ENCODE measurements at regions not wholly inside any gene's neighbourhood (a gene's known extent, or its start where the extent isn't known, plus 50 kb on each side); places are given as distances from the start of the nearest gene placed in this dataset.
"Not testable (repeated sequence)": the region's sequence is repeated elsewhere in the genome, so short reads cannot be mapped to it uniquely, and the experiment has no call there.

DNA sequence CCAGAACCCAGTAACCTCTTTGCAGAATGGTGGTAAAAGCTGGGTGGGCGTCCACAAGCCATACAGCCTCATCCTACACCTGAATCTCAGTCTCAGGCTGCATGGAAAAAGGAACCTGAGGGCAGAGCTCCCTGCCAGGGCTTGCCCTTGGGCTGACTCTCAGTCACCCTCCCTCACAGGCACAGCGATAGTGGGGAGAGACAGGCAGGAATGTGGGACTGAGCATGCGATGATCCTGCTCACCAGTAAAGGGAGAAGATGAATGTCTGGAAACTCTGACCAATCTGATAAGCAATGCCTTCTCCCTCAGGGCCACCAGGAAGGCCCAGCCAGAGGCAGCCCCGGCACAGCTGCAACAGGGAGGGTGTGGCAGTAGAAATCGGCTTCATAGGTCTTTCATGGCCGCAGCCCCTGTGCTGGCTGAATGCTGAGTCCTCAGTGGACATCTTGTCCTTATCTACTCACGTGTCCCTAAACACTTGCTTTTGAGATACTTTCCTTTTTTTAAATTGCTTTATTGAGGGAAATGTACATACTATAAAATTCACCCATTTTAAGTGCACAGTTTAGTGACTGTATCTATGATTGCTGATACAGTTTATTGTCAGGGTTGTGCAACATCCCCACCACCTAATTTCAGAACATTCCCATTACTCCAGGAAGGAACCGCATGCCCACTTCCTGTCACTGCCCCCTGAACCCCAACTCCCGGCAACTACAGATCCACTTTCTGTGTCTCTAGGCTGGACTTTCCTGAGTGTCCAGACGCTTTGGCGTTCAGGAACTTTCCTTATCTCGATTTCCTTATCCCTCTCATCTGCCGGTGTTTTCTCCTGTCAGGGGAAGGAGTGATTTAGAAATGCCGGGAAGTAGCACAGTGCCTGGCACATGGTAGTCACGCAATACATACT, 258.1 kb downstream of the PCNX1 start:
- no peaks in the 10 kb centered on the region for H3K27me3 ChIP-seq (ENCODE audit: control insufficient read depth, insufficient read depth, low read length)
- no peaks in the 10 kb centered on the region for H3K36me3 ChIP-seq (ENCODE audit: control insufficient read depth, insufficient read depth, low read length)
- H3K4me1 ChIP-seq (ENCODE audit: control insufficient read depth, insufficient read depth, low read length), result no peaks in the 10 kb centered on the region
- H3K4me3 ChIP-seq (ENCODE audit: low read depth, low read length), result no peak overlapping the region
- H3K9ac ChIP-seq (ENCODE audit: low read depth, low read length), result no peak overlapping the region
- no peaks in the 10 kb centered on the region for H3K9me3 ChIP-seq (ENCODE audit: control insufficient read depth, insufficient read depth, low read length)

- Histone ChIP-seq H3K4me3 (ENCODE audit: low read depth, low read length) (no peak overlapping the region), H3K9ac (ENCODE audit: low read depth, low read length) (no peak overlapping the region), H3K36me3 (ENCODE audit: control insufficient read depth, insufficient read depth, low read length) (no peaks in the 10 kb centered on the region), H3K9me3 (ENCODE audit: control insufficient read depth, insufficient read depth, low read length) (no peaks in the 10 kb centered on the region), H3K4me1 (ENCODE audit: control insufficient read depth, insufficient read depth, low read length) (no peaks in the 10 kb centered on the region), H3K27me3 (ENCODE audit: control insufficient read depth, insufficient read depth, low read length) (no peaks in the 10 kb centered on the region)
Observed at GRCh38 chr14:71166180-71166837, 259.1 kb downstream of the PCNX1 start.

DNA sequence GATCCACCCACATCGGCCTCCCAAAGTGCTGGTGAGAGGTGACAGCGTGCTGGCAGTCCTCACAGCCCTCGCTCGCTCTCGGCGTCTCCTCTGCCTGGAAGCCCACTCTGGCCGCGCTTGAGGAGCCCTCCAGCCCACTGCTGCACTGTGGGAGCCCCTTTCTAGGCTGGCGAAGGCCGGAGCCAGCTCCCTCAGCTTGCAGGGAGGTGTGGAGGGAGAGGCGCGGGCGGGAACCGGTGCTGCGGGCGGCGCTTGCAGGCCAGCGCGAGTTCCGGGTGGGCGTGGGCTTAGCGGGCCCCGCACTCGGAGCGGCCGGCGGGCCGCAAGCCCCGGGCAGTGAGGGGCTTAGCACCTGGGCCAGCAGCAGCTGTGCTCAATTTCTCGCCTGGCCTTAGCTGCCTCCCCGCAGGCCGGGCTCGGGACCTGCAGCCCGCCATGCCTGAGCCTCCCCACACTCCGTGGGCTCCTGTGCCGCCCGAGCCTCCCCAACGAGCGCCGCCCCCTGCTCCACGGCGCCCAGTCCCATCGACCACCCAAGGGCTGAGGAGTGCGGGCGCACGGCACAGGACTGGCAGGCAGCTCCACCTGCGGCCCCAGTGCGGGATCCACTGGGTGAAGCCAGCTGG, 260.2 kb downstream of the PCNX1 start:
- not testable (repeated sequence) for H3K9ac ChIP-seq (ENCODE audit: low read depth, low read length); H3K4me1 ChIP-seq (ENCODE audit: control insufficient read depth, insufficient read depth, low read length); H3K27me3 ChIP-seq (ENCODE audit: control insufficient read depth, insufficient read depth, low read length); H3K4me3 ChIP-seq (ENCODE audit: low read depth, low read length); H3K36me3 ChIP-seq (ENCODE audit: control insufficient read depth, insufficient read depth, low read length); H3K9me3 ChIP-seq (ENCODE audit: control insufficient read depth, insufficient read depth, low read length)

DNA sequence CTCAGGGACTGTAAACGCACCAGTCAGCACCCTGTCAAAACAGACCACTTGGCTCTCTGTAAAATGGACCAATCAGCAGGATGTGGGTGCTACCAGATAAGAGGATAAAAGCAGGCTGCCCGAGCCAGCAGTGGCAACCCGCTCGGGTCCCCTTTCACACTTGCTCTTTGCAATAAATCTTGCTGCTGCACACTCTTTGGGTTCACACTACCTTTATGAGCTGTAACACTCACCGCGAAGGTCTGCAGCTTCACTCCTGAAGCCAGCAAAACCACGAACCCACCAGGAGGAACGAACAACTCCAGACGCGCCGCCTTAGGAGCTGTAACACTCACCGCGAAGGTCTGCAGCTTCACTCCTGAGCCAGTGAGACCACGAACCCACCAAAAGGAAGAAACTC, 260.9 kb downstream of the PCNX1 start:
- H3K4me1 ChIP-seq (ENCODE audit: control insufficient read depth, insufficient read depth, low read length); H3K9ac ChIP-seq (ENCODE audit: low read depth, low read length); H3K27me3 ChIP-seq (ENCODE audit: control insufficient read depth, insufficient read depth, low read length); H3K36me3 ChIP-seq (ENCODE audit: control insufficient read depth, insufficient read depth, low read length); H3K9me3 ChIP-seq (ENCODE audit: control insufficient read depth, insufficient read depth, low read length); H3K4me3 ChIP-seq (ENCODE audit: low read depth, low read length): not testable (repeated sequence)

DNA sequence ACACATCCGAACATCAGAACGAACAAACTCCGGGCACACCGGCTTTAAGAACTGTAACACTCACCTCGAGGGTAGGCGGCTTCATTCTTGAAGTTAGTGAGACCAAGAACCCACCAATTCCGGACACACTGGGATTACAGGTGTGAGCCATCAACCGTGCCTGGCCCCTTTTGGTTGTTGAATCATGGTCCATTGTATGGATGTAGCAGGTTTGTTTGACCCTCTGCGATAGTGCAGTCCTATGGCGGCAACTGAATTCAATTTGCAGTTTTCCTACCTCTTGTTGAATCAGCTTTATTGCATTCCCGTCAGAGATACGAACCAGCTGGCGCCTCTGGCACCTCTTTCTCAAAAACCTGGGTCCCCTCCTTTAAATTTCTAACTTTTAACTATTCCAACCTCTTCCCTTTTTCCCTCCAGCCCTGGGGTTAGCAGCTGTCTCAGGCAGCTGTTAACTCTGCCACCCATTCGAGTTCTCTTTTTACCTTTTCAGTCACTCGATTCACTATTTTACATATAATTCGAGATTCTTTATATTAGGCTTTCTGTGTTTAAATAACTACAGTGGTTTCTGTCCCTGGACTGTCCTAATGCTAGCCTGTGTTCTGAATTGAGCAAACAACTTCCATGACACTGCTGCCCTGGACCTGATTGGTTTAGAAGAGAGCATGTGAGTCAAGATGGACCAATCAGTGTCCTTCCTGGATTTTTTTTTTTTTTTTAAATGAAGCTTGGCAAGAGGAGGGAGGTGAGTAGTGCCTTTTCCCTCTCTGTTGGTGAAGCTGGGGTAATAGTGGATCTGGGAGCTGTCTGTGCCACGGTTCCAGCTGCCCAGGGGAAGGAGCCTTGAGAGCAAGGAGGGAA, 261.5 kb downstream of the PCNX1 start:
- Histone ChIP-seq H3K27me3 (ENCODE audit: control insufficient read depth, insufficient read depth, low read length) (no peaks in the 10 kb centered on the region), H3K9me3 (ENCODE audit: control insufficient read depth, insufficient read depth, low read length) (no peaks in the 10 kb centered on the region), H3K4me3 (ENCODE audit: low read depth, low read length) (no peak overlapping the region), H3K4me1 (ENCODE audit: control insufficient read depth, insufficient read depth, low read length) (no peaks in the 10 kb centered on the region), H3K36me3 (ENCODE audit: control insufficient read depth, insufficient read depth, low read length) (no peaks in the 10 kb centered on the region), H3K9ac (ENCODE audit: low read depth, low read length) (no peak overlapping the region)

DNA sequence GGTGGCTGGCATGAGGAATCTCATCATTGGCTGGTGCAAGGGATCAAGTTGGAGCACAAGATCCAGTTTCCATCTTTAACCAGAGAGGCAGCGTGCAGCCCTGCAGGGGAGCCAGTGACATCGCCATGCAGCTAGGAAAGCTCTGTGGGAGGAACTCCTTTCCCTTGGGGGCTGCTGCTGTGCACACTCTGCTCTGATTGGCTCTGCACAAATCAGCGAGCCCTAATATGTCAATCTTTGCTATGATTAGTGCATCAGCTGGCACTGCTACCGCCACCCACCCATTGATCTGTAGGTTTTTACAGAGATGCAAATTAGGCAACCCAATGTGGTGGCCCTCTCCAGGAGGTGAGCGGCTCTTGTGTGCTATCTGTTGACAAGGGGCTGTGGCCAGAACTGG, 262.6 kb downstream of the PCNX1 start:
- H3K36me3 ChIP-seq (ENCODE audit: control insufficient read depth, insufficient read depth, low read length), result no peaks in the 10 kb centered on the region
- H3K9me3 ChIP-seq (ENCODE audit: control insufficient read depth, insufficient read depth, low read length), result no peaks in the 10 kb centered on the region
- no peaks in the 10 kb centered on the region for H3K27me3 ChIP-seq (ENCODE audit: control insufficient read depth, insufficient read depth, low read length)
- H3K9ac ChIP-seq (ENCODE audit: low read depth, low read length), result no peak overlapping the region
- H3K4me3 ChIP-seq (ENCODE audit: low read depth, low read length), result no peak overlapping the region
- no peaks in the 10 kb centered on the region for H3K4me1 ChIP-seq (ENCODE audit: control insufficient read depth, insufficient read depth, low read length)

DNA sequence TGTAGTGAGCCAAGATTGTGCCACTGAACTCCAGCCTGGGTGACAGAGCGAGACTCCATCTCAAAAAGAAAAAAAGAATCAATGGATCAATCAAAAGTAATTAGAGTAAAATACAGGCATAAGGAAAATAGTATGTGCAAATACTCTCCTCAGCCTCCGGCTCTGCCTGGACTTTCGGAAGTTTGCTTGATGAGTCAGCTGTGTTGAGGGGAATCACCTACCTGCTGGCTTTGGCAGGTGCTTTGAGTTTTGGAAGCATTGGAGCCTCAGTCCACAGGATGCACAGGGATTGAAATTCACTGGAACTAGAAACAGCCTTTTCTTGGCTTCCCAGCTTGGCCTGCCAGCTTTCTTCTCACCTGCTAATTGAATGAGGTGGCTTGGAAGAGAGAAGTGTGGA, 268.2 kb downstream of the PCNX1 start:
- Histone ChIP-seq H3K9ac (ENCODE audit: low read depth, low read length) (no peak overlapping the region), H3K27me3 (ENCODE audit: control insufficient read depth, insufficient read depth, low read length) (no peaks in the 10 kb centered on the region), H3K36me3 (ENCODE audit: control insufficient read depth, insufficient read depth, low read length) (no peaks in the 10 kb centered on the region), H3K4me1 (ENCODE audit: control insufficient read depth, insufficient read depth, low read length) (no peaks in the 10 kb centered on the region), H3K9me3 (ENCODE audit: control insufficient read depth, insufficient read depth, low read length) (no peaks in the 10 kb centered on the region), H3K4me3 (ENCODE audit: low read depth, low read length) (no peak overlapping the region)

DNA sequence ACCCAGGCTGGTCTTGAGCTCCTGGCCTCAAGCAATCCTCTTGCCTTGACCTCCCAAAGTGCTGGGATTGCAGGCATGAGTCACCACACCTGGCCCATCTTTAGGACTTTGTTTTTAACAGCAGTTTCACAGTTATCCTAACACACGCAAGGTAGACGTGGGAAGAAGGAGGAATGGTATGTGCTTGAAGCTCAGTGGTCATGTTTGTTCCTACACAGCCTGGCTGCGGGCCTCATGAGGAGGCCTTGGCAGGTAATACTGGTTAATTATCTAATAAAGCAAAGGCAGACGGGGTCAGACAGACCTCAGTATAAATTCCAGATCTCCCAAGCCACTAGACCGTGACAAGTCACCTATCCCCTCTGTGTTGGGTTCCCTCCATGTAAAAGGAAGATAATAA, 271.8 kb downstream of the PCNX1 start:
- Histone ChIP-seq H3K36me3 (ENCODE audit: control insufficient read depth, insufficient read depth, low read length) (no peaks in the 10 kb centered on the region), H3K9me3 (ENCODE audit: control insufficient read depth, insufficient read depth, low read length) (no peaks in the 10 kb centered on the region), H3K9ac (ENCODE audit: low read depth, low read length) (no peak overlapping the region), H3K4me3 (ENCODE audit: low read depth, low read length) (no peak overlapping the region), H3K27me3 (ENCODE audit: control insufficient read depth, insufficient read depth, low read length) (no peaks in the 10 kb centered on the region), H3K4me1 (ENCODE audit: control insufficient read depth, insufficient read depth, low read length) (no peaks in the 10 kb centered on the region)

DNA sequence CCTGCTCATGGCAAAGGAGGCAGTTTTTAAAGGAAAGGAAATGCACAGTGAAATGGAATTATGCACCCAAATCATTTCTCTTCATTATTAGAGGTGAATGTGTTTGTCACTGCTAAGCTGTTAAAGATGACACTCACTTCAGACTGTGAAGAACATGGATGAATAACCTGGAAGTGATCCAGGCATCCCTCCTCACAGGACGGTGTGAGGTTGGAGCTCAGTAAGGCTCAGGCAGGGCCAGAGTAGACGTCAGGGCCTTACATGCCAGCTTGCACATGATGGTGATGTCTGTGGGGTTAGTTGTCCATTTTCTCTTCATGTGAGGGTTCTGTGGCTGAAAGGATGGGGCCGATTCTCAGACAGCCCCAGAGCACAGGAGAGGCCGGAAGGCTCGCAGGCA, 273.1 kb downstream of the PCNX1 start:
- Histone ChIP-seq H3K4me1 (ENCODE audit: control insufficient read depth, insufficient read depth, low read length) (no peaks in the 10 kb centered on the region), H3K4me3 (ENCODE audit: low read depth, low read length) (no peak overlapping the region), H3K27me3 (ENCODE audit: control insufficient read depth, insufficient read depth, low read length) (no peaks in the 10 kb centered on the region), H3K9me3 (ENCODE audit: control insufficient read depth, insufficient read depth, low read length) (no peaks in the 10 kb centered on the region), H3K36me3 (ENCODE audit: control insufficient read depth, insufficient read depth, low read length) (no peaks in the 10 kb centered on the region), H3K9ac (ENCODE audit: low read depth, low read length) (no peak overlapping the region)

GRCh38 chr14:71181215-71182003, 274.1 kb downstream of the PCNX1 start:
- no peaks in the 10 kb centered on the region for H3K9me3 ChIP-seq (ENCODE audit: control insufficient read depth, insufficient read depth, low read length)
- no peaks in the 10 kb centered on the region for H3K27me3 ChIP-seq (ENCODE audit: control insufficient read depth, insufficient read depth, low read length)
- H3K9ac ChIP-seq (ENCODE audit: low read depth, low read length), result no peak overlapping the region
- H3K36me3 ChIP-seq (ENCODE audit: control insufficient read depth, insufficient read depth, low read length), result no peaks in the 10 kb centered on the region
- no peaks in the 10 kb centered on the region for H3K4me1 ChIP-seq (ENCODE audit: control insufficient read depth, insufficient read depth, low read length)
- no peak overlapping the region for H3K4me3 ChIP-seq (ENCODE audit: low read depth, low read length)
